ENCODE measurements at regions not wholly inside any gene's neighbourhood (a gene's known extent, or its start where the extent isn't known, plus 50 kb on each side); places are given as distances from the start of the nearest gene placed in this dataset.

- TF ChIP-seq CTCF (IDR thresholded peaks at IDR 0.05) (no peak), POLR2A (IDR thresholded peaks at IDR 0.05) (no peak), POLR2AphosphoS5 (IDR thresholded peaks at IDR 0.05) (no peak)
Observed at GRCh38 chr7:91343420-91343960, 79.3 kb downstream of the FZD1 start.

All from gastroesophageal sphincter (tissue), 3 donors.